Body of pancreas (tissue), 4 donors: ENCODE measurements at regions not wholly inside any gene's neighbourhood (a gene's known extent, or its start where the extent isn't known, plus 50 kb on each side); places are given as distances from the start of the nearest gene placed in this dataset.

ENCODE experiments used
- CTCF ChIP-seq, 7 experiments: fragments of 450-650 bp in 4 of 7; fragments of 200-600 bp in 3 of 7; sonication (generic) in 3 of 7; IDR thresholded peaks; one replicate each; pipeline ENCODE4 v1.5.1; 2016 to 2019; ENCODE audit warnings: antibody characterized with exemption in 7 of 7
- POLR2A ChIP-seq, 3 donors: fragments of 450-650 bp; IDR thresholded peaks; one replicate each; pipeline ENCODE4 v1.6.1; 2016; ENCODE audit warnings: antibody characterized with exemption in 3 of 3, mild to moderate bottlenecking in 2 of 3

- TF ChIP-seq CTCF (IDR thresholded peaks at IDR 0.05) (no peak), POLR2A (IDR thresholded peaks at IDR 0.05) (no peak)
Measured at GRCh38 chr12:13328535-13328934, 132.0 kb downstream of the EMP1 start.
